Liver (tissue), 8 donors: ENCODE measurements at regions not wholly inside any gene's neighbourhood (a gene's known extent, or its start where the extent isn't known, plus 50 kb on each side); places are given as distances from the start of the nearest gene placed in this dataset.

Experiments
- DNase-seq: peaks from one replicate; pipeline ENCODE4 v3.0.0-alpha.2; 2017; ENCODE audit warnings: low spot score
- H3K27ac ChIP-seq, 2 donors: one replicate each; pipeline ENCODE4 v1.7.0; 2013; ENCODE audit warnings: inconsistent platforms in 2 of 2, low read length in 2 of 2, control low read depth in 1 of 2, low read depth in 1 of 2, mild to moderate bottlenecking in 1 of 2
- H3K27me3 ChIP-seq, 4 donors: one replicate each; pipeline versions ENCODE4 v1.6.1 to v1.7.0; 2013; ENCODE audit warnings: low read length in 3 of 4, inconsistent platforms in 1 of 4, mild to moderate bottlenecking in 1 of 4, moderate library complexity in 1 of 4; ENCODE audit not compliant: control insufficient read depth in 4 of 4, insufficient read depth in 4 of 4
- H3K36me3 ChIP-seq, 4 donors: one replicate each; pipeline versions ENCODE4 v1.6.1 to v1.7.0; 2013; ENCODE audit warnings: low read length in 3 of 4, mild to moderate bottlenecking in 3 of 4, low read depth in 1 of 4, moderate library complexity in 1 of 4; ENCODE audit not compliant: control insufficient read depth in 4 of 4, insufficient read depth in 3 of 4
- H3K4me1 ChIP-seq, 4 donors: one replicate each; pipeline versions ENCODE4 v1.6.1 to v1.7.0; 2013; ENCODE audit warnings: low read length in 3 of 4, mild to moderate bottlenecking in 3 of 4, moderate library complexity in 1 of 4; ENCODE audit not compliant: control insufficient read depth in 4 of 4, insufficient read depth in 4 of 4
- H3K4me3 ChIP-seq, 3 donors: one replicate each; pipeline versions ENCODE4 v1.6.1 to v1.7.0; 2013; ENCODE audit warnings: low read length in 3 of 3, control low read depth in 1 of 3, low read depth in 1 of 3, mild to moderate bottlenecking in 1 of 3
- H3K9ac ChIP-seq, 2 donors: one replicate each; pipeline ENCODE4 v1.7.0; 2013; ENCODE audit warnings: low read length in 2 of 2, mild to moderate bottlenecking in 2 of 2, moderate library complexity in 2 of 2, control low read depth in 1 of 2, low read depth in 1 of 2
- H3K9me3 ChIP-seq, 4 donors: one replicate each; pipeline versions ENCODE4 v1.6.1 to v1.7.0; 2013; ENCODE audit warnings: low read length in 3 of 4; ENCODE audit not compliant: control insufficient read depth in 4 of 4
- ATF3 ChIP-seq: IDR thresholded peaks from 2 replicates; pipeline ENCODE4 v1.6.1; 2016; ENCODE audit warnings: antibody characterized with exemption
- CTCF ChIP-seq: fragments of 150-350 bp; IDR thresholded peaks from 2 replicates; pipeline ENCODE4 v1.5.1; 2017; ENCODE audit warnings: improper control_type of control experiment, low read depth, low read length; ENCODE audit not compliant: missing input control
- EGR1 ChIP-seq, 2 donors: IDR thresholded peaks; 2 replicates each; pipeline ENCODE4 v1.6.1; 2016 to 2018; ENCODE audit warnings: antibody characterized with exemption in 2 of 2, low read depth in 2 of 2
- FOXA1 ChIP-seq: IDR thresholded peaks from 2 replicates; pipeline ENCODE4 v1.6.1; 2016; ENCODE audit warnings: antibody characterized with exemption
- FOXA2 ChIP-seq: IDR thresholded peaks from 2 replicates; pipeline ENCODE4 v1.6.1; 2016; ENCODE audit warnings: antibody characterized with exemption
- GABPA ChIP-seq, 2 donors: IDR thresholded peaks in 1 of 2; conservative IDR thresholded peaks in 1 of 2; 2 replicates each; pipeline ENCODE4 v1.6.1; 2016; ENCODE audit warnings: antibody characterized with exemption in 2 of 2, mild to moderate bottlenecking in 1 of 2, moderate library complexity in 1 of 2
- HNF4A ChIP-seq, 2 donors: conservative IDR thresholded peaks; 2 replicates each; pipeline ENCODE4 v1.6.1; 2016; ENCODE audit warnings: antibody characterized with exemption in 2 of 2, mild to moderate bottlenecking in 2 of 2
- HNF4G ChIP-seq: IDR thresholded peaks from 2 replicates; pipeline ENCODE4 v1.6.1; 2016; ENCODE audit warnings: antibody characterized with exemption
- JUND ChIP-seq, 2 donors: IDR thresholded peaks; 2 replicates each; pipeline ENCODE4 v1.6.1; 2016; ENCODE audit warnings: antibody characterized with exemption in 2 of 2
- MAX ChIP-seq: IDR thresholded peaks from 2 replicates; pipeline ENCODE4 v1.6.1; 2016; ENCODE audit warnings: antibody characterized with exemption
- NR2F2 ChIP-seq: IDR thresholded peaks from 2 replicates; pipeline ENCODE4 v1.6.1; 2016; ENCODE audit warnings: antibody characterized with exemption
- RAD21 ChIP-seq, 2 donors: IDR thresholded peaks; 2 replicates each; pipeline ENCODE4 v1.6.1; 2016; ENCODE audit warnings: antibody characterized with exemption in 2 of 2, mild to moderate bottlenecking in 2 of 2
- RXRA ChIP-seq, 2 donors: IDR thresholded peaks; 2 replicates each; pipeline ENCODE4 v1.6.1; 2017 to 2018; ENCODE audit warnings: antibody characterized with exemption in 2 of 2, mild to moderate bottlenecking in 1 of 2
- SP1 ChIP-seq: IDR thresholded peaks from 2 replicates; pipeline ENCODE4 v1.6.1; 2018; ENCODE audit warnings: antibody characterized with exemption, mild to moderate bottlenecking
- TAF1 ChIP-seq: conservative IDR thresholded peaks from 2 replicates; pipeline ENCODE4 v1.6.1; 2016; ENCODE audit warnings: antibody characterized with exemption, mild to moderate bottlenecking
- YY1 ChIP-seq: IDR thresholded peaks from 2 replicates; pipeline ENCODE4 v1.6.1; 2016; ENCODE audit warnings: antibody characterized with exemption, mild to moderate bottlenecking
- ZBTB33 ChIP-seq: IDR thresholded peaks from 2 replicates; pipeline ENCODE4 v1.6.1; 2016; ENCODE audit warnings: antibody characterized with exemption
- WGBS: extraction: QIAGEN DNeasy Blood & Tissue Kit; methylation state at CpG from one replicate; pipeline ENCODE4 v1.1.7; 2013; 5-methylcytosine and 5-hydroxymethylcytosine counted together
- donor health status: healthy.
- donor health status: healthy.
- donor health status: healthy.
- donor health status: healthy.
- donor health status: healthy.

DNA sequence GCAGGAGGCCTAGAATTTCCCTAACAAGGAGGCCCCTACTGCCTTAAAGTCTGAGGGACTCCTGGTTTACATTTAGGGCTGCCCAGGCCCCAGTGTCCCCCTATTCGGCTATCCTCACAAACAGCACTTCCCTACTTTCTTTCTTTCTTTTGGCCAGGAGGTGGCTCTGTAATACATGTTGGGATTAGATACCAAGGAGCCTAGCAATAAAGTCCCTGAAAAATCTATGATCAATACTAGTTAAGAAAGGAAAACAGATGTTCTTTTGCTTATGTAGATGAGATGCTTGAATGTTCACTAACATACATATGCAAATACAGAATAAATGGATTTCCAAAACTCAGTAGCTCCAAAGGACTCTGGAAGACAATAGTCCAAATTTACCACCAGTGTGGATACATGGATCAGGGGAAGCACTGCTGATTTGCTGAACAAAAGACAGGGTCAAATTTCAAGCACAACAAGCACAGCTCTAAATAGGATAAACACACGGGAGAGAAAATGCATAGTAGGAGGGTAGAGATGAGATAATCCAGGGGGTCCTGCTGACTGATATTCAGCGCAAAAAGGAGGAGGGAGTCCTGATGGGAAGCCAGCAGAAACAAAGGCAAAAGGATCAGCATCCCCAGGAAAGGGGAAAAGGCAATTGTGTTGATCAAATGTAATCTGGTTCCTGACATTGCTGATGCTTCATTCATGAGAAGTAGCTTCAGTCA is 240.0 kb downstream of the NUF2 start:
- Histone ChIP-seq H3K27me3 (peaks cover 0 to 3% (median 0%) of the 10 kb centered on the region in 4 donors), H3K4me3 (no peak overlapping the region), H3K36me3 (no peaks in the 10 kb centered on the region), H3K4me1 (no peaks in the 10 kb centered on the region), H3K9me3 (no peaks in the 10 kb centered on the region), H3K9ac (no peak overlapping the region), H3K27ac (no peak overlapping the region)
- no peak for DNase-seq
- peak; percentile 36 for TF ChIP-seq CTCF
- no peak for TF ChIP-seq HNF4G
- TF ChIP-seq RAD21 (IDR thresholded peaks at IDR 0.05), result peak; percentile 74 to 86
- WGBS, result 39% methylated on average over 3 of the region's 3 CpGs

DNA sequence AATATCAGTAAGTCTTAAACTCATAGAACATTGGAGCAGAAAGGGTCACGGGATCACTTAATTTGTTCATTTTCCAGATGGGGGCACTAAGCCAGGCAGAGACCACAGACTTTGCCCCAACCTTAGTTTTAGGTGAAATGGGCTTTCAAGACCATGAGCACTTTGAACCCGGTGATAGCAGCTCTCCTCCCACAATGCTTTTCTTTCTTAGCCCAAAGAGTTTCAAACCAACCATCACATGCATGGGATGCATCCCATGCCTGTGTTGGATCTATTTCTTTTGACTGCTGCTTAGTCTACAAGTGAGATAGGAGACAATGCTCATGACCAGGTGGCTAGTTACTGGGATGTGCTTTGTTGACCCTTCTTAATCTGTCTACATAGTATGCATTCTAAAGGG is 240.6 kb downstream of the NUF2 start:
- H3K4me3 ChIP-seq, result no peak overlapping the region
- no peak overlapping the region for H3K9ac ChIP-seq
- H3K4me1 ChIP-seq, result no peaks in the 10 kb centered on the region
- H3K27me3 ChIP-seq, result peaks cover 0 to under 1% (median 0%) of the 10 kb centered on the region in 4 donors
- 72% methylated on average over 2 of the region's 2 CpGs for WGBS
- H3K27ac ChIP-seq, result no peak overlapping the region
- H3K36me3 ChIP-seq, result no peaks in the 10 kb centered on the region
- no peaks in the 10 kb centered on the region for H3K9me3 ChIP-seq
- DNase-seq, result no peak
- no peak for TF ChIP-seq SP1
- no peak for TF ChIP-seq JUND (IDR thresholded peaks at IDR 0.05)
- TF ChIP-seq YY1, result no peak
- no peak for TF ChIP-seq TAF1
- TF ChIP-seq CTCF, result no peak
- no peak for TF ChIP-seq FOXA2
- no peak for TF ChIP-seq HNF4G

- no peaks in the 10 kb centered on the region for H3K36me3 ChIP-seq
- no peak overlapping the region for H3K4me3 ChIP-seq
- no peak overlapping the region for H3K27ac ChIP-seq
- 67% methylated on average over 3 of the region's 3 CpGs for WGBS
- H3K9me3 ChIP-seq, result no peaks in the 10 kb centered on the region
- H3K9ac ChIP-seq, result no peak overlapping the region
- no peak for DNase-seq
- H3K4me1 ChIP-seq, result no peaks in the 10 kb centered on the region
- no peaks in the 10 kb centered on the region for H3K27me3 ChIP-seq
- no peak for TF ChIP-seq GABPA (IDR thresholded peaks at IDR 0.05 in 1 of 2, conservative IDR thresholded peaks at IDR 0.05 in 1 of 2)
- no peak for TF ChIP-seq EGR1 (IDR thresholded peaks at IDR 0.05; ENCODE audit: low read depth in 2 of 2)
- no peak for TF ChIP-seq FOXA2
- TF ChIP-seq MAX, result no peak
- no peak for TF ChIP-seq ZBTB33
- no peak for TF ChIP-seq SP1
- TF ChIP-seq HNF4G, result no peak
- TF ChIP-seq TAF1, result no peak
- TF ChIP-seq YY1, result no peak
- no peak for TF ChIP-seq RAD21 (IDR thresholded peaks at IDR 0.05)
- no peak for TF ChIP-seq NR2F2
- TF ChIP-seq ATF3, result no peak
- TF ChIP-seq FOXA1, result no peak
- no peak for TF ChIP-seq RXRA (IDR thresholded peaks at IDR 0.05)
- TF ChIP-seq HNF4A (conservative IDR thresholded peaks at IDR 0.05), result no peak
- no peak for TF ChIP-seq CTCF
- TF ChIP-seq JUND (IDR thresholded peaks at IDR 0.05), result no peak
Measured at GRCh38 chr1:163565166-163565565, 243.4 kb downstream of the NUF2 start.
